MM.1S (cell line): ENCODE measurements at regions not wholly inside any gene's neighbourhood (a gene's known extent, or its start where the extent isn't known, plus 50 kb on each side); places are given as distances from the start of the nearest gene placed in this dataset.

Experiments
- EZH2 ChIP-seq: fragments of 300-600 bp; sonication (generic); optimal IDR thresholded peaks from 2 replicates; pipeline ENCODE3; 2017; ENCODE audit warnings: low read depth, mild to moderate bottlenecking, antibody characterized with exemption, low read length, mixed read lengths
- EZH2phosphoT487 ChIP-seq: fragments of 300-600 bp; sonication (generic); IDR thresholded peaks from 2 replicates; pipeline ENCODE4 v1.6.1; 2018; ENCODE audit warnings: antibody characterized with exemption, low read length
- TF ChIP-seq, protein P1 (sequence below): fragments of 300-600 bp; sonication (generic); IDR thresholded peaks from 2 replicates; pipeline ENCODE4 v1.5.1; 2016; ENCODE audit warnings: antibody characterized with exemption, low read length, mixed read lengths

DNA sequence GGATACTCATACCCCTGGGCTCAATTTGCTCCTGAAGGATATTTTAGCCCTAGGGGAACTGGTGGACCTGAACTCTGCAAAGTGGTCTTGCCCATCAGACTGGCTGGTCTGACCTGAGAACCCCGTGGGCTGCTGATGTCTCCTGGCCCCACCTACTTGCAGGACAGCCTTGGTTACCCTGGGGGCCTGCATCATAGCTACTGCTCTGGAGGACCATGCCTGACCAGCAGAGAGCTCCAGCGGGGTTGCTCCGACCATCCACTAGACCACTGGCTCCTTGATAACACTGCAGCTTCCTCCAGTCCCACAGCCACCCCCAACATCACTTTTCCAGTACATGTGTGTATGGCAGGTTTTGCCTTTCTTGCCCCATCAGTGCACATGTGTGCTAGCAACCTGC, 331.6 kb upstream of the BRINP3 start:
- TF ChIP-seq, protein P1, sequence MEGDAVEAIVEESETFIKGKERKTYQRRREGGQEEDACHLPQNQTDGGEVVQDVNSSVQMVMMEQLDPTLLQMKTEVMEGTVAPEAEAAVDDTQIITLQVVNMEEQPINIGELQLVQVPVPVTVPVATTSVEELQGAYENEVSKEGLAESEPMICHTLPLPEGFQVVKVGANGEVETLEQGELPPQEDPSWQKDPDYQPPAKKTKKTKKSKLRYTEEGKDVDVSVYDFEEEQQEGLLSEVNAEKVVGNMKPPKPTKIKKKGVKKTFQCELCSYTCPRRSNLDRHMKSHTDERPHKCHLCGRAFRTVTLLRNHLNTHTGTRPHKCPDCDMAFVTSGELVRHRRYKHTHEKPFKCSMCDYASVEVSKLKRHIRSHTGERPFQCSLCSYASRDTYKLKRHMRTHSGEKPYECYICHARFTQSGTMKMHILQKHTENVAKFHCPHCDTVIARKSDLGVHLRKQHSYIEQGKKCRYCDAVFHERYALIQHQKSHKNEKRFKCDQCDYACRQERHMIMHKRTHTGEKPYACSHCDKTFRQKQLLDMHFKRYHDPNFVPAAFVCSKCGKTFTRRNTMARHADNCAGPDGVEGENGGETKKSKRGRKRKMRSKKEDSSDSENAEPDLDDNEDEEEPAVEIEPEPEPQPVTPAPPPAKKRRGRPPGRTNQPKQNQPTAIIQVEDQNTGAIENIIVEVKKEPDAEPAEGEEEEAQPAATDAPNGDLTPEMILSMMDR: no peak
- TF ChIP-seq EZH2: no peak
- TF ChIP-seq EZH2phosphoT487: no peak
